ENCODE measurements at regions not wholly inside any gene's neighbourhood (a gene's known extent, or its start where the extent isn't known, plus 50 kb on each side); places are given as distances from the start of the nearest gene placed in this dataset.

- no peak overlapping the region for H3K4me3 Mint-ChIP-seq
- DNase-seq (ENCODE audit: extremely low spot score, unreplicated experiment) = no peak
- H3K4me1 Mint-ChIP-seq (ENCODE audit: unreplicated experiment) = peaks cover 13% of the 10 kb centered on the region
- TF ChIP-seq CTCF (conservative IDR thresholded peaks at IDR 0.05) = no peak
- no peaks in the 10 kb centered on the region for H3K27me3 Mint-ChIP-seq
- no peaks in the 10 kb centered on the region for H3K9me3 Mint-ChIP-seq
- no peaks in the 10 kb centered on the region for H3K36me3 Mint-ChIP-seq
- H3K27ac Mint-ChIP-seq = no peak overlapping the region
Measured at GRCh38 chr4:128728190-128728589, 81.3 kb upstream of the JADE1 start.

- Mint-ChIP-seq H3K27ac (no peak overlapping the region), H3K9me3 (no peaks in the 10 kb centered on the region), H3K4me3 (no peak overlapping the region), H3K27me3 (no peaks in the 10 kb centered on the region), H3K4me1 (ENCODE audit: unreplicated experiment) (peaks cover 13% of the 10 kb centered on the region), H3K36me3 (no peaks in the 10 kb centered on the region)
- DNase-seq (ENCODE audit: extremely low spot score, unreplicated experiment) = no peak
- no peak for TF ChIP-seq CTCF (conservative IDR thresholded peaks at IDR 0.05)
Measured at GRCh38 chr4:128727658-128728057, 81.8 kb upstream of the JADE1 start.

- TF ChIP-seq CTCF (conservative IDR thresholded peaks at IDR 0.05) = no peak
- H3K36me3 Mint-ChIP-seq = no peaks in the 10 kb centered on the region
- no peak for DNase-seq (ENCODE audit: extremely low spot score, unreplicated experiment)
- peaks cover 21% of the 10 kb centered on the region for H3K4me1 Mint-ChIP-seq (ENCODE audit: unreplicated experiment)
- H3K27ac Mint-ChIP-seq = no peak overlapping the region
- H3K4me3 Mint-ChIP-seq = no peak overlapping the region
- H3K9me3 Mint-ChIP-seq = no peaks in the 10 kb centered on the region
- H3K27me3 Mint-ChIP-seq = no peaks in the 10 kb centered on the region
Measured at GRCh38 chr4:128725405-128726055, 84.0 kb upstream of the JADE1 start.

GRCh38 chr4:128722911-128723310 is 86.6 kb upstream of the JADE1 start:
- Mint-ChIP-seq H3K36me3 (no peaks in the 10 kb centered on the region), H3K9me3 (no peaks in the 10 kb centered on the region), H3K4me1 (ENCODE audit: unreplicated experiment) (peaks cover 21% of the 10 kb centered on the region), H3K27ac (no peak overlapping the region), H3K4me3 (no peak overlapping the region), H3K27me3 (no peaks in the 10 kb centered on the region)
- DNase-seq (ENCODE audit: extremely low spot score, unreplicated experiment) = no peak
- TF ChIP-seq CTCF (conservative IDR thresholded peaks at IDR 0.05) = no peak

- H3K36me3 Mint-ChIP-seq = no peaks in the 10 kb centered on the region
- no peak overlapping the region for H3K4me3 Mint-ChIP-seq
- H3K9me3 Mint-ChIP-seq = no peaks in the 10 kb centered on the region
Measured at GRCh38 chr4:128721896-128722295, 87.6 kb upstream of the JADE1 start.

More at GRCh38 chr4:128721896-128722295, 87.6 kb upstream of the JADE1 start:
- TF ChIP-seq CTCF (conservative IDR thresholded peaks at IDR 0.05) = no peak
- Mint-ChIP-seq H3K27ac (no peak overlapping the region), H3K4me1 (ENCODE audit: unreplicated experiment) (peaks cover 17% of the 10 kb centered on the region), H3K27me3 (no peaks in the 10 kb centered on the region)
- DNase-seq (ENCODE audit: extremely low spot score, unreplicated experiment) = no peak

Data from type B pancreatic cell (in vitro differentiated cells).